HEK293 (cell line): ENCODE measurements at regions not wholly inside any gene's neighbourhood (a gene's known extent, or its start where the extent isn't known, plus 50 kb on each side); places are given as distances from the start of the nearest gene placed in this dataset.

ENCODE experiments used
- ATF2 ChIP-seq: fragments of 450-650 bp; formaldehyde crosslinking; IDR thresholded peaks from 2 replicates; pipeline ENCODE4 v1.5.1; 2016; ENCODE audit warnings: missing biosample characterization, missing genetic modification characterization, low read depth
- CTCF ChIP-seq: fragments of 450-650 bp; formaldehyde crosslinking; IDR thresholded peaks from 2 replicates; pipeline ENCODE4 v1.5.1; 2016; ENCODE audit warnings: missing biosample characterization, missing genetic modification characterization
- MZF1 ChIP-seq: fragments of 450-650 bp; formaldehyde crosslinking; IDR thresholded peaks from 2 replicates; pipeline ENCODE4 v1.5.1; 2017; ENCODE audit warnings: missing biosample characterization, missing genetic modification characterization, borderline replicate concordance
- REST ChIP-seq: fragments of 450-650 bp; formaldehyde crosslinking; IDR thresholded peaks from 2 replicates; pipeline ENCODE4 v1.5.1; 2016; ENCODE audit warnings: missing biosample characterization, missing genetic modification characterization
- YY1 ChIP-seq: fragments of 450-650 bp; formaldehyde crosslinking; IDR thresholded peaks from 2 replicates; pipeline ENCODE4 v1.5.1; 2018; ENCODE audit warnings: missing biosample characterization, missing genetic modification characterization
- ZBTB1 ChIP-seq: fragments of 450-650 bp; formaldehyde crosslinking; IDR thresholded peaks from 2 replicates; pipeline ENCODE4 v1.5.1; 2016; ENCODE audit warnings: missing biosample characterization, missing genetic modification characterization
- ZBTB7A ChIP-seq: fragments of 450-650 bp; formaldehyde crosslinking; IDR thresholded peaks from 2 replicates; pipeline ENCODE4 v1.5.1; 2016; ENCODE audit warnings: low read depth, missing biosample characterization, missing genetic modification characterization
- ZFP41 ChIP-seq: fragments of 450-650 bp; formaldehyde crosslinking; IDR thresholded peaks from 2 replicates; pipeline ENCODE4 v1.5.1; 2016; ENCODE audit warnings: missing biosample characterization, missing genetic modification characterization, borderline replicate concordance
- ZNF184 ChIP-seq: fragments of 450-650 bp; IDR thresholded peaks from 2 replicates; pipeline ENCODE4 v1.5.1; 2018; ENCODE audit warnings: missing biosample characterization, mild to moderate bottlenecking, missing genetic modification characterization
- ZNF19 ChIP-seq: fragments of 450-650 bp; formaldehyde crosslinking; IDR thresholded peaks from 2 replicates; pipeline ENCODE4; 2016; ENCODE audit warnings: missing biosample characterization, missing genetic modification characterization, low read depth
- ZNF292 ChIP-seq: fragments of 450-650 bp; formaldehyde crosslinking; IDR thresholded peaks from 2 replicates; pipeline ENCODE4 v1.5.1; 2016; ENCODE audit warnings: low read depth, missing biosample characterization, missing genetic modification characterization, borderline replicate concordance
- ZNF571 ChIP-seq: fragments of 450-650 bp; formaldehyde crosslinking; IDR thresholded peaks from 2 replicates; pipeline ENCODE4 v1.5.0; 2017; ENCODE audit warnings: missing biosample characterization, missing genetic modification characterization
- ZNF658 ChIP-seq: fragments of 450-650 bp; formaldehyde crosslinking; IDR thresholded peaks from 2 replicates; pipeline ENCODE4; 2016; ENCODE audit warnings: missing biosample characterization, missing genetic modification characterization
- ZSCAN18 ChIP-seq: fragments of 450-650 bp; formaldehyde crosslinking; IDR thresholded peaks from 2 replicates; pipeline ENCODE4 v1.5.1; 2016; ENCODE audit warnings: missing biosample characterization, missing genetic modification characterization

DNA sequence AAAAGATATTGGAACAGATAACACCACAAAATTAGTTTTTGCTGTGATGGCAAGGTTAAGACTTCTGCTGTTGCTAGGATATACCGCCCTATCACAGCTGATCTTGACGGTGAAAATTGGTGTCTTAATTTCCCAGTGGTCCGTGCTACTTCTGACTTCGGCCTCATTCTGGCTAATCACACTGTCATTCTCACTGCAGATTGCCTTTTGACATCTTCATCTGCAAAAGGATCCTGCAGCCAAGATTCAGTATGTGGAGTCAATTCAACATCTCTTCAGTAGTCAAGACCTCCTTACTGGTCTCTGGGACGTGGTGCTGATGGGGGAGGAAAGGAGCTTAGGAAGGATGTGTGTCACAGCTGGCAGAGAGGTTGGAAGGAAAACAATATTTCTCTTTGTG, 438.6 kb downstream of the WDR72 start:
- no peak for TF ChIP-seq ZBTB1 (tag by site-specific recombination)
- TF ChIP-seq YY1 (tag by site-specific recombination): no peak
- TF ChIP-seq CTCF (tag by site-specific recombination): no peak
- TF ChIP-seq ZNF19 (tag by site-specific recombination): no peak
- no peak for TF ChIP-seq ZSCAN18
- no peak for TF ChIP-seq ZNF571
- TF ChIP-seq ZFP41 (tag by site-specific recombination): no peak
- TF ChIP-seq ATF2 (tag by site-specific recombination): no peak
- no peak for TF ChIP-seq ZBTB7A (tag by site-specific recombination)
- no peak for TF ChIP-seq MZF1
- TF ChIP-seq ZNF658 (tag by site-specific recombination): no peak
- TF ChIP-seq ZNF184 (tag by site-specific recombination): no peak
- no peak for TF ChIP-seq REST (tag by site-specific recombination)
- no peak for TF ChIP-seq ZNF292 (tag by site-specific recombination)
